Panc1 (cell line): ENCODE measurements at regions not wholly inside any gene's neighbourhood (a gene's known extent, or its start where the extent isn't known, plus 50 kb on each side); places are given as distances from the start of the nearest gene placed in this dataset.

Experiments used
- ATAC-seq: fragments of 200-7000 bp; cut with Tn5 transposase; 2 replicates; pipeline ENCODE4 v1.9.1; 2020; ENCODE audit warnings: mild to moderate bottlenecking, moderate library complexity
- BruUV-seq: library from RNA; stranded (reverse); fragments of 400-500 nt; replicated peaks from 2 replicates; lab custom pipeline; 2021; lab: Mats Ljungman, UMichigan
- CTCF ChIA-PET: fragments of 300-600 bp; sonication (Branson Sonifier 250); formaldehyde crosslinking; loops from one replicate; lab custom pipeline; 2022; ENCODE audit warnings: antibody characterized with exemption; lab: Charles Lee
- POLR2A ChIA-PET: fragments of 300-600 bp; sonication (Branson Sonifier 250); formaldehyde crosslinking; loops from one replicate; lab custom pipeline; 2022; ENCODE audit warnings: antibody characterized with exemption; lab: Charles Lee
- DNase-seq: peaks from one replicate; pipeline ENCODE4 v3.0.0-alpha.2; 2010; ENCODE audit warnings: low read depth, low spot score
- H3K27ac ChIP-seq: 2 replicates; pipeline ENCODE4 v1.5.1; 2011; ENCODE audit warnings: mild to moderate bottlenecking, low read length, inconsistent platforms
- H3K27me3 ChIP-seq: fragments of 200-500 bp; sonication (Bioruptor generic); 2 replicates; pipeline ENCODE4 v1.6.0; 2014; ENCODE audit warnings: low read length, inconsistent platforms; ENCODE audit not compliant: control insufficient read depth, insufficient read depth
- H3K36me3 ChIP-seq: fragments of 200-500 bp; sonication (Bioruptor generic); 2 replicates; pipeline ENCODE4 v1.5.1; 2014; ENCODE audit warnings: inconsistent platforms, mild to moderate bottlenecking, low read length, moderate library complexity; ENCODE audit not compliant: control insufficient read depth, insufficient read depth
- H3K4me1 ChIP-seq: 2 replicates; pipeline ENCODE4 v1.5.1; 2011; ENCODE audit warnings: inconsistent platforms, mild to moderate bottlenecking, low read length, moderate library complexity; ENCODE audit not compliant: control insufficient read depth, insufficient read depth
- H3K4me3 ChIP-seq, 2 experiments: 2 replicates each; pipeline ENCODE4 v1.5.1; 2011 to 2012; ENCODE audit warnings: low read depth in 2 of 2, low read length in 2 of 2, mild to moderate bottlenecking in 2 of 2, inconsistent platforms in 1 of 2, moderate library complexity in 1 of 2
- H3K9me3 ChIP-seq: fragments of 200-500 bp; sonication (Bioruptor generic); 2 replicates; pipeline ENCODE4 v1.5.1; 2014; ENCODE audit warnings: low read depth, mild to moderate bottlenecking, inconsistent platforms, low read length, moderate library complexity; ENCODE audit not compliant: control insufficient read depth, insufficient read depth
- POLR2AphosphoS5 ChIP-seq: IDR thresholded peaks from 2 replicates; pipeline ENCODE4 v1.6.1; 2012; ENCODE audit warnings: mild to moderate bottlenecking, low read depth, low read length, moderate library complexity
- SIN3A ChIP-seq: IDR thresholded peaks from 2 replicates; pipeline ENCODE4 v1.6.1; 2012; ENCODE audit warnings: low read depth, mild to moderate bottlenecking, low read length, moderate library complexity, borderline replicate concordance; ENCODE audit not compliant: insufficient read depth
- TCF7L2 ChIP-seq: IDR thresholded peaks from 2 replicates; pipeline ENCODE4 v1.6.1; 2011; ENCODE audit warnings: mild to moderate bottlenecking, low read depth, low read length, inconsistent platforms
- in situ Hi-C: cut with HindIII; loops from 2 replicates; pipeline ENCODE4 v1.10.0; 2016; ENCODE audit warnings: low sequenced_read_pairs, low pct_unique_long_range_greater_than_20kb
- intact Hi-C: fragments of 100-400 bp; cut with micrococcal nuclease; formaldehyde crosslinking; loops from one replicate; pipeline ENCODE4 v1.10.0; 2022; ENCODE audit not compliant: unreplicated experiment
- TF ChIP-seq, protein P1 (sequence below): fragments of 450-650 bp; IDR thresholded peaks from 2 replicates; pipeline ENCODE4 v1.5.1; 2017; ENCODE audit warnings: mild to moderate bottlenecking
- TF ChIP-seq, protein P2 (sequence below), 2 experiments: IDR thresholded peaks; 2 replicates each; pipeline ENCODE4 v1.6.1; 2011 to 2012; ENCODE audit warnings: low read depth in 2 of 2, control low read depth in 1 of 2, low read length in 1 of 2, mild to moderate bottlenecking in 1 of 2, moderate library complexity in 1 of 2; ENCODE audit not compliant: insufficient read depth in 1 of 2

DNA sequence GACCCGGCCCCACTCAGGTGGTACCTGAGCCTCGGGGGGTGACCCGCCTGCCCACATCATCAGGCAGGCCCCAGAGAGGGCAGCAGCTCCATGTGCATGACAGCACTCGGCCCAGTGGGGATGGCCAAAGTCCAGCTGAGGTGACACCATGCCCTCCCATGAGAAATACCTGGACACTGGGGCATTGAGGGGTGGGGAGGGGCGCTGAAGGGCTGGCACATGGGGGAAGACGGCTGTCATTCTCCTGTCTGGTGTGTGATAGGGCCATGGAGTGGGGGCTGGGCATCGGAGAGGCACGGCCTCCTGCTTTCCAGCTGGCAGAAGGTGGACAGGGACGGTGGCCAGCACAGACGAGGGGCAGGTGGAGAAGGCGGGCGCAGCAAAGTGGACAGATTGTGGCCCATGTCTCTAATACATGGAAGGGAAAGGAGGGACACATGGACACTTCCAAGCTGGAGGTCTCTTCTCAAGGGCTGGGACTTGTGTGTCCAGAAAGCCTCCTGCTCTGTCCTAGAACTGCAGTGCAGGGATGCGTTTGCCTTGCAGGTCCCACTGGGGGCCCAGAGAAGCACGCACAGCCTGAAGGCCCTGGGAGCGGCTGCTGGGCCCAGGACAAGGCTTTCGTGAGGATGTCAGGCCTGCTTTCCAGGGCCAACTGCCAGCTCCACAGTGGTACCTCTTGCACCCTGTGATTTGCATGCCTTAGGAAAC lies 302.2 kb downstream of the NDUFA10 start:
- Histone ChIP-seq H3K4me3 (no peak overlapping the region), H3K27ac (no peak overlapping the region), H3K4me1 (no peaks in the 10 kb centered on the region), H3K36me3 (no peaks in the 10 kb centered on the region), H3K27me3 (no peaks in the 10 kb centered on the region), H3K9me3 (no peaks in the 10 kb centered on the region)
- ChIA-PET POLR2A (no interaction called here), CTCF (no interaction called here)
- ATAC-seq (no peak), DNase-seq (no peak)
- in situ Hi-C loops (no loop called here), intact Hi-C loops (no loop called here)
- TF ChIP-seq POLR2AphosphoS5 (no peak), TCF7L2 (no peak), SIN3A (no peak)
- TF ChIP-seq, protein P1, sequence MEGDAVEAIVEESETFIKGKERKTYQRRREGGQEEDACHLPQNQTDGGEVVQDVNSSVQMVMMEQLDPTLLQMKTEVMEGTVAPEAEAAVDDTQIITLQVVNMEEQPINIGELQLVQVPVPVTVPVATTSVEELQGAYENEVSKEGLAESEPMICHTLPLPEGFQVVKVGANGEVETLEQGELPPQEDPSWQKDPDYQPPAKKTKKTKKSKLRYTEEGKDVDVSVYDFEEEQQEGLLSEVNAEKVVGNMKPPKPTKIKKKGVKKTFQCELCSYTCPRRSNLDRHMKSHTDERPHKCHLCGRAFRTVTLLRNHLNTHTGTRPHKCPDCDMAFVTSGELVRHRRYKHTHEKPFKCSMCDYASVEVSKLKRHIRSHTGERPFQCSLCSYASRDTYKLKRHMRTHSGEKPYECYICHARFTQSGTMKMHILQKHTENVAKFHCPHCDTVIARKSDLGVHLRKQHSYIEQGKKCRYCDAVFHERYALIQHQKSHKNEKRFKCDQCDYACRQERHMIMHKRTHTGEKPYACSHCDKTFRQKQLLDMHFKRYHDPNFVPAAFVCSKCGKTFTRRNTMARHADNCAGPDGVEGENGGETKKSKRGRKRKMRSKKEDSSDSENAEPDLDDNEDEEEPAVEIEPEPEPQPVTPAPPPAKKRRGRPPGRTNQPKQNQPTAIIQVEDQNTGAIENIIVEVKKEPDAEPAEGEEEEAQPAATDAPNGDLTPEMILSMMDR = no peak
- TF ChIP-seq, protein P2, sequence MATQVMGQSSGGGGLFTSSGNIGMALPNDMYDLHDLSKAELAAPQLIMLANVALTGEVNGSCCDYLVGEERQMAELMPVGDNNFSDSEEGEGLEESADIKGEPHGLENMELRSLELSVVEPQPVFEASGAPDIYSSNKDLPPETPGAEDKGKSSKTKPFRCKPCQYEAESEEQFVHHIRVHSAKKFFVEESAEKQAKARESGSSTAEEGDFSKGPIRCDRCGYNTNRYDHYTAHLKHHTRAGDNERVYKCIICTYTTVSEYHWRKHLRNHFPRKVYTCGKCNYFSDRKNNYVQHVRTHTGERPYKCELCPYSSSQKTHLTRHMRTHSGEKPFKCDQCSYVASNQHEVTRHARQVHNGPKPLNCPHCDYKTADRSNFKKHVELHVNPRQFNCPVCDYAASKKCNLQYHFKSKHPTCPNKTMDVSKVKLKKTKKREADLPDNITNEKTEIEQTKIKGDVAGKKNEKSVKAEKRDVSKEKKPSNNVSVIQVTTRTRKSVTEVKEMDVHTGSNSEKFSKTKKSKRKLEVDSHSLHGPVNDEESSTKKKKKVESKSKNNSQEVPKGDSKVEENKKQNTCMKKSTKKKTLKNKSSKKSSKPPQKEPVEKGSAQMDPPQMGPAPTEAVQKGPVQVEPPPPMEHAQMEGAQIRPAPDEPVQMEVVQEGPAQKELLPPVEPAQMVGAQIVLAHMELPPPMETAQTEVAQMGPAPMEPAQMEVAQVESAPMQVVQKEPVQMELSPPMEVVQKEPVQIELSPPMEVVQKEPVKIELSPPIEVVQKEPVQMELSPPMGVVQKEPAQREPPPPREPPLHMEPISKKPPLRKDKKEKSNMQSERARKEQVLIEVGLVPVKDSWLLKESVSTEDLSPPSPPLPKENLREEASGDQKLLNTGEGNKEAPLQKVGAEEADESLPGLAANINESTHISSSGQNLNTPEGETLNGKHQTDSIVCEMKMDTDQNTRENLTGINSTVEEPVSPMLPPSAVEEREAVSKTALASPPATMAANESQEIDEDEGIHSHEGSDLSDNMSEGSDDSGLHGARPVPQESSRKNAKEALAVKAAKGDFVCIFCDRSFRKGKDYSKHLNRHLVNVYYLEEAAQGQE (IDR thresholded peaks at IDR 0.05; ENCODE audit: insufficient read depth in 1 of 2, low read depth in 2 of 2, low read length in 1 of 2) = no peak
- BruUV-seq = no TSS peak

DNA sequence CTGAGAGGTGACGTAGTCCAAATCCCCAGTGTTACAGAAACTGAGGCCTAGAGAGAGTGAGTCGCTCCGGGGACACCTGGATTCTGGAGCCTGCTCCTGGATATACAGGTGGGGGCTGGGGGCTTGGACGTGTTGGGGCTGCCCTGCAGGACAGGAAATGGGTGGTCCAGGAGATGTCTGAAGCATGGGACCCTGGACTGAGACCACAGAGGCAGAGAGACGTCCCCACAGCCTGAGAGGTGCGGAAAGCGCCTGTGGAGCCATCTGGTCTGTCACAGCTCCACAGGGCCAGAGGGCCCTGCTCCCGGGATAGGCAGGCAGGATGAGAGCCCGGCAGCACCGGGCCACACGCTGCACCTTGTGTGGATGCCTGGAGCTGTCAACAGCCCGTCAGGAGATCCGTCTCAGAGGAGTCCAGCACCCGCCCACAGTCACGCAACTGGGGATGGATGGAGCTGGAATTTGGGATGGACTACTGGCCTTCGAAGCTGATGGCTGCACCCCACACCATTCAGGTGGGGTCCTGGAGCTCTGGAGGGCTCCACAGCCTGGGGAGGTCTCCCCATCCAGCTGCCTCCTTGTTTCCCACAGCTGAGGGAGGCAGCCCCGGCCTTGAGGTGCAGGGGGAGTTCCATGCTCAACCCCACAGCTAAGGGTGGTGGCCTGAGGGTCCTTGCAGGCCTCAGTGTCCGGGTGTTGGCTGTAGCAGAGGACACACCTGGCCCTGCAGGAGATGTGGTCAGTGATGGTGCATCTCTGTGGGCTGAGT lies 303.0 kb downstream of the NDUFA10 start:
- no peak overlapping the region for H3K27ac ChIP-seq
- POLR2A ChIA-PET = interaction anchor here (0.6 kb wide), 1 partner anchor 303 kb away, joined by 12 read pairs; no protein-coding TSS in a partner anchor
- CTCF ChIA-PET = no interaction called here
- intact Hi-C loops = no loop called here
- H3K27me3 ChIP-seq = no peaks in the 10 kb centered on the region
- DNase-seq (no peak), ATAC-seq (no peak)
- no TSS peak for BruUV-seq
- no peak overlapping the region for H3K4me3 ChIP-seq
- no peaks in the 10 kb centered on the region for H3K4me1 ChIP-seq
- TF ChIP-seq POLR2AphosphoS5 = no peak
- no peaks in the 10 kb centered on the region for H3K36me3 ChIP-seq
- in situ Hi-C loops = no loop called here
- no peaks in the 10 kb centered on the region for H3K9me3 ChIP-seq

DNA sequence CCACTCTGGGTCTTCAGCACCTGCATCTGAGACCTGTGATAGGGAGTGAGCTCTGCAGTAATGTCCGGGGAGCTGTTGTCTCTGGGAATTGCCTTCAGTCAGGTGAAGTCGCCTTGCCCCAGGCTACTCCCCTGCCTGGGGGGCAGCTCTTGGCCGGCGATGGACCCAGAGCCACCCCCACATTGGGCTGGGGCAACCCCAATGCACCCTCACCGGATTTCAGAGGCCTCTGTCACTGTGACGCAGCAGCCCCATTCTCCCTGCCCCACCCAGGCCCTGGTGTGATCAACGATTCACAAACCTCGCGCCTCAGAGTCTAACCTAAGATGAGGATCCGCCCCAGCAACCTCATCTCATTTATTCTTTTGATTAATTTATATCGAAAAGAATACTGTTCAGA lies 303.6 kb downstream of the NDUFA10 start:
- no TSS peak for BruUV-seq
- DNase-seq (no peak), ATAC-seq (no peak)
- no peak overlapping the region for H3K4me3 ChIP-seq
- POLR2A ChIA-PET = interaction anchor here (0.6 kb wide), 1 partner anchor 304 kb away, joined by 12 read pairs; no protein-coding TSS in a partner anchor
- TF ChIP-seq POLR2AphosphoS5 (no peak), TCF7L2 (no peak)
- TF ChIP-seq, protein P2 (IDR thresholded peaks at IDR 0.05; ENCODE audit: insufficient read depth in 1 of 2, low read depth in 2 of 2, low read length in 1 of 2) = no peak
- intact Hi-C loops = no loop called here
- H3K4me1 ChIP-seq = no peaks in the 10 kb centered on the region
- no peaks in the 10 kb centered on the region for H3K27me3 ChIP-seq
- no peaks in the 10 kb centered on the region for H3K36me3 ChIP-seq
- H3K9me3 ChIP-seq = no peaks in the 10 kb centered on the region
- H3K27ac ChIP-seq = no peak overlapping the region
- in situ Hi-C loops = no loop called here
- CTCF ChIA-PET = no interaction called here
